Hippocampal formation (tissue), 2 donors: ENCODE measurements at regions not wholly inside any gene's neighbourhood (a gene's known extent, or its start where the extent isn't known, plus 50 kb on each side); places are given as distances from the start of the nearest gene placed in this dataset.

Experiments
- DNase-seq, 2 donors: peaks; one replicate each; lab custom pipeline; 2025; lab: John Stamatoyannopoulos, UW

DNA sequence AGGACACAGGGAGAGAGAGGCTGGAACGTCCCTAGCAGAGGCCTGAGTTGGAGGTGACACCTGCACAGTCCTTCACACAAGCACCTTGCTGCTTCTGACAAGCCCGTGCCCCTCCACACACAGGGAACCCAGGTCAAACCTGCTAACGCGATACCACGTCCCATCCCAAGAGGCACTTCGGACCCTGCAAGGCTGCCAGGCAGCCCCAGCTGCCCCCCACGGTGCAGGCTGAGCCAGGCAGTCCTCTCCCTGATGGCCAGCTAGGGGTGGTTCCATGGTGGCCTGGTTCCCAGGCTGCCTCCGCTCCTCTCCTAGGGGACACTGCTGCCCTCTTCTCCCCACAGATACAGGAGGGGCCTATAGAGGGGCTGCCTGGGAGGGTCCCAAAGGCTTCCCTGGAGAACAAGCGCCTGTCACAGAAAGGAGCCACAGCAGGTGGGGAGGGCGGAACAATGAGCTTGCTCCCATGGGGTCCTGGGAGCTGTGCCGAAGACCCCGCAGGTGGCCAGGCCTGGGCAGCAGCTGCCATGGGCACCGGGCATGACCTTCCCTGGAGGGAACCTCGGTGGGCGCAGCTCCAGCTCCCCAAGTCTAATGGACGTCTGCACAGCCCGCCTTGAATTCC is 434.2 kb upstream of the MYT1L start:
- no peak for DNase-seq

GRCh38 chr2:2764739-2765138 is 433.7 kb upstream of the MYT1L start:
- DNase-seq = no peak

GRCh38 chr2:2764001-2764355 is 432.9 kb upstream of the MYT1L start:
- DNase-seq = no peak

GRCh38 chr2:2763351-2764000 is 432.4 kb upstream of the MYT1L start:
- no peak for DNase-seq

- DNase-seq = no peak
Observed at GRCh38 chr2:2762913-2763312, 431.8 kb upstream of the MYT1L start.

DNA sequence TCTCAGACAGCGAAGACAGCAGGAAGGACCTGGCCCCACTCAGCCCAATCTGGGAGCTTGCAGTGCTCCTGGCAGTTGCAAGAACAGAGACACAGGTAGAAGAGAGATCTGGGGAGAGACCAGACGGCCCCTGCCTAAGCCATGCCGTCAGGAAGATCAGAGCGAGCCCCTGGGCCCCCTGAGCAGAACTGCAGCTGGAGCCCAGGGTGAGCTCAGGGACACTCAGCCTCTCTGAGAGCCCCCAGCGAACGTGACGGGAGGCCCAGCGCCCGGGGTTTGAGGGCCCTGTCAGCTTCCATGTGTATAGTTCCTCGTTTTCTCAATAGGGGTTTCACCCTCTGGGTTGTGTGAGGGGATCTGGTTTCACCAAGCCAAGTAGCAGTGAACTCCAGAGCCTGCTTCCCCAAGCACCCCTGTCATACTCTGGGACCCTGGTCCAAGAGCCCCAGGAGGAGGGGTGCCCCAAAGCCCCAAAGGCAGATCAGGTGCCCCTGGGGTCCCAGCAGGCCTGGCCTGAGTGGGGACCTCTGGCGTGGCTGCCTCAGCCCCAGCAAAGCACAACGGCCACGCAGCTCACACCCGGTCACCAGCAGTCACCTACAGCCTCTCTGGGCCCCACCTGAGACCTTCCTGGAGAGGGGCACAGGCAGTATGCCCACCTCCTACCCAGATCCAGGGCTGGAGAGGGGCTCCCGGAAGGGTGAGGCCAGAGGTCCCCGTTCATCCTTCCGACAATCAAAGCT is 431.3 kb upstream of the MYT1L start:
- DNase-seq = no peak

GRCh38 chr2:2758793-2759367 is 427.8 kb upstream of the MYT1L start:
- no peak for DNase-seq

DNA sequence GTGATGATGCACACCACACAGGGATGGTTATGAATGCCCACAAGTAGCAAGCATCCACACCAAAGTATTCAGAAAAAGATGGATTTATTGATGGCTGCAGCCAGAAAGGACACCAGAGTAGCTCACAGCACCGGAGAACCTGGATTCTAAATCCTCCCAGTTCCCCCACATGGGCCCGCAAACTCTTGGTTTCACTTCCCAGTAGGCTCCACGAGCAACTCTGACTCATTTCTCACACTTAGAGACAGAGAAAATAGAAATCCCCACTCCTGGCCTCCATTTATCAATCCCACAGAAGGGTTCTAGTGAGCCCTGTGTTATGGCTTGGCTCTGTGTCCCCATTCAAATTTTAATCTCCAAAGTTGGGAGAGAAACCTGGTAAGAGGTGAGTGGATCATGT is 426.7 kb upstream of the MYT1L start:
- DNase-seq = no peak

DNA sequence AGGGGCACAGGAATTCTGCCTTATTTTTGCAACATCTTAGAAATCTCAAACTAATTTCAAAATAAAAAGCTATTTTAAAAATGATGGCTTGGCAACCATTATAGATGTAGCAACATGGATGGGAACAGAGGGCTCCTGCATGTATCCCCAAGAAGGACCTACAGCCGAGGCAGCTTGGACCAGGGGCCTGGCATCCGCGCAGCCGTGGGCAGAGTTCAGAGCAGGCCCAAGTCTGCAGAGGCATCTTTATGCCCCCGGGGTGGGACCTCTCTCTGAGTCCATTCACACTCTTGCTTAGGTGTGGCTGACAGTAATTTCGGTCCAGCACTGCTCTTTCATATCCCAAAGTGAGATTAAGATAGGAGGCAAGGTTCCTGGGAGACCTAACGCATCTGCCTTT is 425.8 kb upstream of the MYT1L start:
- no peak for DNase-seq

DNA sequence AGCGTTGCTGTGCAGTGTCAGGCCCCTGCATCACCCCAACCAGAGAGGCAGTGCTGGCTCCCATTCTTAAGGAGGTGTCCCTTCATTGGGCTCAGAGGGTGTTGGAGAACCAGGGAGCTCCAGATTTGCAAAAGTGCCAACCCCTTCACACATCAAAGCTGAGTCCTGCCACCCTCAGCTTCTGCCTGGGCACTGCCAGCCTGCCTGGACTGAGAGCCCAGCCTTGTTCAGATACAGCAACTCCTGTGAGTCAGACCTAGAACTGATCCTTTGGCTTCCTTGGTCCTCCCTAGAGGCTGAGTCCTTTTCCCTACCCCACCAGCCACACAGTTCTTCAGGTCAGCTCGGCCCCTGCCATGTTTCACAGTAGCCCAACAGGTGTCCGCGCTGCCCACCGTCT is 424.9 kb upstream of the MYT1L start:
- no peak for DNase-seq

GRCh38 chr2:2754940-2755339 is 423.9 kb upstream of the MYT1L start:
- no peak for DNase-seq

GRCh38 chr2:2751715-2752315 is 420.7 kb upstream of the MYT1L start:
- no peak for DNase-seq

- DNase-seq = no peak
Observed at GRCh38 chr2:2750867-2751714, 420.0 kb upstream of the MYT1L start.

GRCh38 chr2:2749206-2749598 is 418.1 kb upstream of the MYT1L start:
- DNase-seq = no peak

- DNase-seq = no peak
Observed at GRCh38 chr2:2748399-2749205, 417.5 kb upstream of the MYT1L start.

- DNase-seq = no peak
Observed at GRCh38 chr2:2747797-2748301, 416.8 kb upstream of the MYT1L start.

DNA sequence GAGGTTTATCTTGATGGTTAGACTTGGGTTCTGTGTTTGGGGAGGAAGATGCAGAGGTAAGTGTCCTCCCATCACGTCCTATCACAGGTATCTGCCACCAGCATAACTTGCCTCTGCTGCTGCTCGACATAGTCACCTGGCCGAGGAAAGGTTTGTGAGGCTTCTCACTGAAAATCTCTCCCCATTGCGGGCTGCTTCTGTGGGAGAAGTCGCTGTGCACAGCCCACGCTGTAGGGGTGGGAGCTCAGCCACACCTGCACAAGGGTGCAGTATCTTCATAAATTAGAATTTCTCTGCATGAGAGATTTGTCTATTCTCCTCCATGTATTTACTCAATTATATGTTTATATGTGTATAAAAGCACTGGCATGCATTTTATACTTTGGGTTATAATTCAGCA is 415.7 kb upstream of the MYT1L start:
- no peak for DNase-seq

GRCh38 chr2:2744958-2745715 is 414.1 kb upstream of the MYT1L start:
- DNase-seq = no peak

GRCh38 chr2:2744107-2744506 is 413.0 kb upstream of the MYT1L start:
- no peak for DNase-seq

DNA sequence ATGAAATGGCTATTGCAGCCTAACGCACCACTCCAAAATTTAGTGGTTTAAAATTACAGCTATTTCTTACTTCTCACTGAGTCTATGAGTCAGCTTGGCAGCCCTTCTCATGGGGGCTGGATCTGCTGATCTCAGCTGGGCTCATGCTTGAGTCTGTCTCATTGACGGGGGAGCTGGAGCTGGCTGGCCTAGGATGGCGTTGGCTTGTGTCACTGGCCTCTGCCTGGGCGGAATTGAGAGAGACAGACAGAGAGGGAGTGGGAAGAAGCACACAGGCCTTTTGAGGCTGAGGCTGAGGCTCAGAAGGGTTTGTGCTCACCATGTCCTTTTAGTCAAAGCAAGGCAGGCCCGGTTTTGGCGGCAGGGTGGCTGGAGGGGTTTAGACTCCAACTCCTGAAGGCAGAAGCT is 412.1 kb upstream of the MYT1L start:
- peak; percentile 35 to 39 for DNase-seq
